Skin epidermis (tissue), 12 donors: ENCODE measurements at regions not wholly inside any gene's neighbourhood (a gene's known extent, or its start where the extent isn't known, plus 50 kb on each side); places are given as distances from the start of the nearest gene placed in this dataset.

Experiments used
- H3K27ac ChIP-seq, 21 experiments: fragments of 200-600 bp; sonication (generic) in 11 of 21; one replicate each; pipeline ENCODE4 v1.5.0; 2020; ENCODE audit warnings: mild to moderate bottlenecking in 3 of 21, inconsistent platforms in 2 of 21, moderate library complexity in 2 of 21
- H3K4me3 ChIP-seq, 7 experiments: fragments of 200-600 bp; sonication (generic) in 2 of 7; one replicate each; pipeline ENCODE4 v1.5.0; 2020; ENCODE audit warnings: inconsistent platforms in 2 of 7, mild to moderate bottlenecking in 2 of 7, moderate library complexity in 1 of 7

DNA sequence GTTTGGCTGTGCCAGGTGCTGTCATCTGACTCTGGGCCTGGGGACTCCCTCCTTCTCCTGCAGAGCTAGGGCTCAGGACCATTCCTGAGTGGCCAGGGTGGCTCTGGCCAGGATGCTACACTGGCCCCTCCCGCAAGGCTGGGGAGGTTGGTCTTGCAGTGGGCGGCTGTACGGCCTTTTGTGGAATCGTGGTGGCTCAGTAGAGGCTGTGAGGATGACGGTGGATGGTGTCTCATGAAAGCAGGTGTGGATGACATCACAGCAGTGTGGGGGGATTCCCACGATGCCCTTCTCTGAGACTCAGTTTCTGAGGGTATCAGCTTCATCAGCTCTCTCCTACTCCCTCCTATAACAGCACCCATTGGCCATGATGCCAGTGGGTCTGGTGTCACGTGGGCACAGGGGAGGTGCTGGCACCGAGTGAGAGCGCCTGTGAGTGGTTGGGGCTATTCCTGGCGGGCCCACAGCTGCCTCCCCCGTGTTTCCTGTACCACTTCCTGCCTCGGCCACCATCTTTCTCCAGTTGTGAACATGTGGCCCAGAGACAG lies 144.2 kb upstream of the HDAC4 start:
- H3K4me3 ChIP-seq, result no peak overlapping the region
- no peak overlapping the region for H3K27ac ChIP-seq

DNA sequence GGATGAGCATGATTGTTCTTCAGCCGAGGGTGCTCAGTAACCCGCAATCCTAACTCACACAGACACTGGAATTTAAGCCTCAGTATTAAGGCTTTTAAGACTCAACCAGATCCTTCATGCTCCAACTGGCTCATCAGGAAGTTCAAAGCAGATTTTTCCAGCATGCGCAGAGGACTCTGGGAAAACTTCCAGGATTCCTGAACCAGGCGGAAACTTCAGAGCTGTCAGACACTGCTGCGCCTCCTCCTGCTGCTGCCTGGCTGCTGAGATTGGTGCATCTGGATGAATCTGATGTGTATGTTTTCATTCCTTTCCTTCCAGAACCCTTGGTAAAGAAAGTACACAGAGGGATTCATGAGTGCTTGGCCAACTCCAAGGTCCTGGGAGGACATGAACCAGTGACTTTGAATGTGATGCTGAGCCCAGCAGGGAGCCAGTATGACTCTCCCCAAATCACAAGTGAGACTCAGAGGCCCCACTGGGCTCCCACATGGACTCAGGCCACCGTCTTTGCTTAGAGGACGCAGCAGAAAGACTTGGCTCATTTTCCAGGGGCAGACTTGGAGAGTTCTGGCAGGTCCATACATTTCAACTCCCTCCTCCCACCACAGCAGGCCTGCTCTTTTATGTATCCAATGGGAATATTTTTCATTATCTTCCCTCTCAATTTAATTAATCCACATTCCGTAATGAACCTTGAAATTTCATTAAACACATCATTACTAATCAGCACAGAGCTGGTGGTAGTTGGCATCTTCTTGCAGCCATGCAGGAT lies 143.5 kb upstream of the HDAC4 start:
- H3K27ac ChIP-seq, result peak overlapping the region in 2 of 21 experiments; percentile 8 to 46
- no peak overlapping the region for H3K4me3 ChIP-seq

DNA sequence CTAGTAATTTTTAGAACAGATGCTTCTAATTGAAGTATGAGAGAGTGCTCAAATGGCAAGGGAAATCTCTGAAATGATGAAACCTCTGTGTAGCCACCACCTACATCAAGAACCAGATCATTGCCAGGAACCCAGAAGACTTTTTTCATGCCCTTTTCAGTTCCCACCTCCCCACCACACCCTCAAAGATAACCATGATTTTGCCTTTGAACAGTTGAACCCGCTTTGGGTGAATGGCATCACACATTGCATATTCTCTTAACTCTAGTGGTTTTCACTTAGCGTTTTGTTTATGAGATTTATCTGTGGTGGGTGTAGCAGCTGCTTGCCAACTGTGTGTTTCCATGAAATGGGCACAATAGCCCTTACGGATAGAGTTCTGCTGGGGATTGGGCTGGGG lies 142.9 kb upstream of the HDAC4 start:
- Histone ChIP-seq H3K4me3 (no peak overlapping the region), H3K27ac (peak overlapping the region in 2 of 21 experiments; percentile 8 to 46)

DNA sequence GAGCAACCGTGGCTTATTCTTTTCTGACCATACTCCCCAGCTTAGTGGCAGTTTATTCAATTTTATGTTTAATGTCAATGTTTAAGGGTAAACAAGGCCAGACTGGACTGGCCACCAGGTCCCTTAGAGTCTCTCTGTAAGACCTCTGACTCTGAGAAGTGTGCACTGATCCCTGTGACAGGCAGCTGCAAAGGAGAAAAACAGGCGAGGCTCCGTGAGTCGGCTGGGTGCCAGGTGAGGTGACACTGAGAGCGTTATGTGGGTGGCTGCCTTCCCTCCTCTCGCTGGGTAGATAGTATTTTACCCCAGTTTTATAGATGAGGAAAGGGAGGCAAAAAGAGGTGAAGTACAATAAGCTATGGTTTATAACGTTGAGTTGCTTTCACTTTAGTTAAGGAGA lies 139.4 kb upstream of the HDAC4 start:
- H3K27ac ChIP-seq, result no peak overlapping the region
- no peak overlapping the region for H3K4me3 ChIP-seq

DNA sequence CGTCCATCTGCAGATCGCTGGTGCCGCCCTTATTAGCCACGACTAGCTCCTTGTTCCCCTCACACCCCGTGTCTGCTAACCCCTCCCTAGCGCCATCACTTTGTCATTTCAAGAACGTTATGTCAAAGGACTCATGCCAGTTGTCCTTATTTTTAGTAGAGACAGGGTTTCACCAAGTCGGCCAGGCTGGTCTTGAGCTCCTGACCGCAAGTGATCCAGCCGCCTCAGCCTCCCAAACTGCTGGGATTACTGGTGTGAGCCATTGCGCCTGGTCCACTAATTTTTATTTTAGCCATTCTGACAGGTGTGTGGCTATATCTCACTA lies 138.9 kb upstream of the HDAC4 start:
- Histone ChIP-seq H3K4me3 (no peak overlapping the region), H3K27ac (no peak overlapping the region)

DNA sequence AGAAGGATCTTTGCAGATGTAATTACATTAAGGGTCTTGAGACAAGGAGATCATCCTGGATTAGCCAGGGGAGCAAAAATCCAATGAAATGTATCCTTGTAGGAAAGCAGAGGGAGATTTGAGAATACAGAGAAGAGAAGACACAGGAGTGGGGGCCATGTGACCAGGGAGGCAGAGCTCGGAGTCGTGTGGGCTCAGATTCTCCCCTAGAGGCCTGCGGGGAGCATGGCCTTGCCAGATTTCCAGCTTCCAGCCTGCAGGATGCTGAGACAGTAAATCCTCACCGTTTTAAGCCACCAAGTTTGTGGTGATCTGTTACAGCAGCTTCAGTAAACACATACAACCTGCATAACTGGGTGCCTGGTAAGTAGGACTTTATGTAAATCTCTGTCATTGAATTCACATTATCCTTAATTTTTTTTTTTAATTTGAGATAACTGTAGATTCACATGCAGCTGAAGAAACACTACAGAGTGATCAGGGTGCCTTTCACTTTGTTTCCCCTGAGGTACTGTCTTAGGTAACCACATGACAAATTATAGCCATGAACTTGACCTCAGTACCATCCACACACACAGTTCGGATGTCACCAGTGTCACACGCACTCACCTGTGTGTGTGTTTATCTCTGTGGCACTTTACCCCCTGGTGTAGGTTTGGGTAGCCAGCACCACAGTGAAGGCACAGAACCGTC lies 138.4 kb upstream of the HDAC4 start:
- Histone ChIP-seq H3K4me3 (no peak overlapping the region), H3K27ac (no peak overlapping the region)

GRCh38 chr2:239538357-239539052 lies 137.7 kb upstream of the HDAC4 start:
- Histone ChIP-seq H3K4me3 (no peak overlapping the region), H3K27ac (no peak overlapping the region)

- Histone ChIP-seq H3K4me3 (no peak overlapping the region), H3K27ac (no peak overlapping the region)
These were observed 137.0 kb upstream of the HDAC4 start for GRCh38 chr2:239537633-239538356.

DNA sequence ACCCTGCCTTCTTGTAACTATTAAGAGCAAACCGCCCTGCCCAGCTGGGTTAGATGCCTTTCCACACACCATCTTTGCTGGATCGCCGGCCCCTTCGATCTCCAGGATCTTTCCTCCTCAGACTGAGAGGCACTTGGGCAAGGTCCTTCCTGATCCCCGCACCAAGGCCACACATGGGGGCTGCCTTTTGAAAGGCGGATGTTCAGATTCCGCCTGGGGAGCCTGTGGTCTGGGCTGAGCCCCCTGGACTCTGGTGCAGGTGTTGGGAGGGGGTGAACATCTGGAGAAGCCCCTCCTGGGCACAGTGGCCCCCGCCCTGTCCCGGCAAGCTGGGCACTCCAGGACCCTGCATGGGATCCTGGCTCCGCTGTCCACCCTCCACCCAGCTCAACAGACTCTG lies 135.4 kb upstream of the HDAC4 start:
- Histone ChIP-seq H3K4me3 (no peak overlapping the region), H3K27ac (no peak overlapping the region)

- Histone ChIP-seq H3K27ac (no peak overlapping the region), H3K4me3 (no peak overlapping the region)
These were observed 134.8 kb upstream of the HDAC4 start for GRCh38 chr2:239535413-239536144.

GRCh38 chr2:239534581-239535412 lies 134.0 kb upstream of the HDAC4 start:
- H3K27ac ChIP-seq, result no peak overlapping the region
- H3K4me3 ChIP-seq, result no peak overlapping the region

DNA sequence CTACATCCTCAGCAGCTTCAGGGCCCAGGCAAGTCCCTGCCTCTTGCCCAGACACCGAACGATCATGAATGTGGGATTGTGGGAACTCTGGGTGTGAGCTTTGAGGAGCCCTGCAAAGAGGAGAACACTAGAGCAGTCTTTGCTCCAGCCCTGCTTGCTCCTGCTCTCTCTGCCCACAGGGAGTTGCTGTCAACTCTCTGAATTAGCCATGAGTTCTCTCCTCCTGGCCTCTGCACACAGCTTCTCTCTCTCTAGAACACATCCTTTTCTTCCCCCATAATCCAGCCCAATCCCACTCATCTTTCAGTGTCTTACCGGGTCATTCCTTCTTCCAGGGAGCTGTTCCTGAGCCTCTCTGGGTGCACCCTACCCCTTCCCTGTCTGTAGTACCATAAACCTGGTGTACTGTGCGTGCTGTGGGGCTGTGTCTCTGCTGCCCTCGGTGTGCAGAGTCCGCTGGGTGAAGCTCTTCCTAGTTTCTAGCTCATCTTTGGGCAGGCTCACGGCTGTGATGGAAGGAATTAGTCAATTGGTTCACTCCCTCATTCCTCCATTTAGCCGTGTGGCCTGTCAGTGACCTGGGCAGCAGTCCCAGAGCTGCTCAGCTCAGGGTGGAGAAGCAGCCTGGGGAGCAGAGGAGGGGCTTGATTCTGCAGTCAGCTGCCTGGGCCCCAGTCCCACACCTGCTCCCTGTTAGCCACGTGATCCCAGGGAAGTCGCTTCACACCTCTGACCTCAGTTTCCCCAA lies 132.9 kb upstream of the HDAC4 start:
- H3K4me3 ChIP-seq, result no peak overlapping the region
- no peak overlapping the region for H3K27ac ChIP-seq

- Histone ChIP-seq H3K4me3 (no peak overlapping the region), H3K27ac (no peak overlapping the region)
These were observed 132.0 kb upstream of the HDAC4 start for GRCh38 chr2:239532859-239533258.

GRCh38 chr2:239532250-239532649 lies 131.4 kb upstream of the HDAC4 start:
- Histone ChIP-seq H3K27ac (no peak overlapping the region), H3K4me3 (no peak overlapping the region)

GRCh38 chr2:239531456-239532241 lies 130.8 kb upstream of the HDAC4 start:
- no peak overlapping the region for H3K27ac ChIP-seq
- H3K4me3 ChIP-seq, result no peak overlapping the region

DNA sequence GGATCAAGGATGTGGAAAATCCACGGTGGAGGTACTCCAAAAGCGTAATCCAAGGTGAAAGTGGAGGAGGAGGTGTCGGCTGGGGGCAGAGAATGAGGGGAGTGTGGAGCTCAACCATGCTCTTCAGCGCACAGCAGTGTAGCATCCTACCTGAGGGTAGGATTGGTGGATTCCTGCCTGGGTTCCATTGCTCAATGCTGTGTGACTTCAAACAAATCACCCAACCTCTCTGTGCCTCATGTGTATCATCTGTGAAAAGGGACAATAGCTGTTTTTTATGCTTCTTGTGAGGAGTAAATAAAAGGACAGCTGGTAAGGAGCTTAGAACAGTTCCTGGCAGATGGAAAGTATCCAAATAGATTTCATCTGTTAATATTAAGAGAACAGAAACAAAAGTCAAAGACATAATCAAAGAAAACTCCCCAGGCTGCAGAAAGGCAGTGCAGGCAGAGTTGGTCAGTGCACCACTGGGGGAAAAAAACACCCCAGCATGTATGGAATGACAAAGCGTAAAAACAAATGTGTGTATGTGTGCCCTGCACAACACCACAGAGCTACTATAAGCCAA lies 130.0 kb upstream of the HDAC4 start:
- no peak overlapping the region for H3K4me3 ChIP-seq
- H3K27ac ChIP-seq, result no peak overlapping the region
